Vagina (tissue), 2 donors: ENCODE measurements at regions not wholly inside any gene's neighbourhood (a gene's known extent, or its start where the extent isn't known, plus 50 kb on each side); places are given as distances from the start of the nearest gene placed in this dataset.

Source experiments
- DNase-seq, 2 donors: peaks; one replicate each; pipeline ENCODE4 v3.0.0-alpha.2; 2017; ENCODE audit errors: extremely low spot score in 2 of 2
- H3K27ac ChIP-seq: fragments of 200-600 bp; sonication (generic); one replicate; pipeline ENCODE4 v1.5.1; 2019
- H3K27me3 ChIP-seq: fragments of 200-600 bp; sonication (generic); one replicate; pipeline ENCODE4 v1.5.1; 2019
- H3K36me3 ChIP-seq, 2 donors: fragments of 200-600 bp; sonication (generic); one replicate each; pipeline ENCODE4 v1.5.1; 2017 to 2019
- H3K4me1 ChIP-seq: fragments of 200-600 bp; sonication (generic); one replicate; pipeline ENCODE4 v1.5.1; 2019
- H3K4me3 ChIP-seq, 2 donors: fragments of 200-600 bp; sonication (generic); 1 replicate in 1 of 2; 2 replicates in 1 of 2; pipeline ENCODE4 v1.5.1; 2016 to 2019
- H3K9me3 ChIP-seq: fragments of 200-600 bp; sonication (generic); one replicate; pipeline ENCODE4 v1.5.1; 2019
- POLR2A ChIP-seq, 2 donors: fragments of 450-650 bp; IDR thresholded peaks; one replicate each; pipeline ENCODE4 v1.6.1; 2017; ENCODE audit warnings: antibody characterized with exemption in 2 of 2, mild to moderate bottlenecking in 2 of 2, moderate library complexity in 2 of 2
- POLR2AphosphoS5 ChIP-seq, 2 donors: sonication (generic); formaldehyde crosslinking; IDR thresholded peaks; one replicate each; pipeline ENCODE4 v1.9.0; 2017; ENCODE audit warnings: antibody characterized with exemption in 2 of 2, mild to moderate bottlenecking in 2 of 2, low read depth in 1 of 2; ENCODE audit not compliant: insufficient read depth in 1 of 2
- intact Hi-C: fragments of 100-400 bp; cut with DNase I; formaldehyde crosslinking; loops from one replicate; pipeline ENCODE4 v1.15.1; 2023
- TF ChIP-seq, protein P1 (sequence below), 3 experiments: fragments of 450-650 bp in 2 of 3; fragments of 200-600 bp in 1 of 3; sonication (generic) in 1 of 3; IDR thresholded peaks; one replicate each; pipeline ENCODE4 v1.5.1; 2017 to 2019; ENCODE audit warnings: antibody characterized with exemption in 3 of 3, mild to moderate bottlenecking in 2 of 3, moderate library complexity in 2 of 3

DNA sequence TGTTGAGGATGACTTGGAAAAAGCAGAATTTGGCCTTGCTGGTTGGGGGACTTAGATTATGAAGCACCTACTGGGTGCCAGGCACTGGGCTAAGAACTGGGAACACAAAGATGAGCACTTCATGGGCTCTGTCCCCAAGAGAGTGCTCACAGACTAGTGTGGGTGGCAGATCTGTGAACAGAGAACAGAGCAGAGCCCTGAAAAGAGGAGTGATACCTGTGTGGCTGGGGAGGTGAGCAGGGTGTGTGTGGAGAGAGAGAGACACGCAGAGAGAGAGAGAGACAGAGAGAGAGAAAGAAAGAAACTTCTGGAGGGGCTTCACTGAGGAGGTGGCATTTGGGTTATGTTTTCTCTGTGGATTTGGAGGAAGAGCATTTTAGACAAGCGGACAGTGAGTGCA, 61.1 kb upstream of the PPP2R5A start:
- Histone ChIP-seq H3K9me3 (no peaks in the 10 kb centered on the region), H3K36me3 (no peaks in the 10 kb centered on the region), H3K27ac (no peak overlapping the region), H3K4me3 (no peak overlapping the region), H3K27me3 (no peaks in the 10 kb centered on the region), H3K4me1 (no peaks in the 10 kb centered on the region)
- TF ChIP-seq, protein P1, sequence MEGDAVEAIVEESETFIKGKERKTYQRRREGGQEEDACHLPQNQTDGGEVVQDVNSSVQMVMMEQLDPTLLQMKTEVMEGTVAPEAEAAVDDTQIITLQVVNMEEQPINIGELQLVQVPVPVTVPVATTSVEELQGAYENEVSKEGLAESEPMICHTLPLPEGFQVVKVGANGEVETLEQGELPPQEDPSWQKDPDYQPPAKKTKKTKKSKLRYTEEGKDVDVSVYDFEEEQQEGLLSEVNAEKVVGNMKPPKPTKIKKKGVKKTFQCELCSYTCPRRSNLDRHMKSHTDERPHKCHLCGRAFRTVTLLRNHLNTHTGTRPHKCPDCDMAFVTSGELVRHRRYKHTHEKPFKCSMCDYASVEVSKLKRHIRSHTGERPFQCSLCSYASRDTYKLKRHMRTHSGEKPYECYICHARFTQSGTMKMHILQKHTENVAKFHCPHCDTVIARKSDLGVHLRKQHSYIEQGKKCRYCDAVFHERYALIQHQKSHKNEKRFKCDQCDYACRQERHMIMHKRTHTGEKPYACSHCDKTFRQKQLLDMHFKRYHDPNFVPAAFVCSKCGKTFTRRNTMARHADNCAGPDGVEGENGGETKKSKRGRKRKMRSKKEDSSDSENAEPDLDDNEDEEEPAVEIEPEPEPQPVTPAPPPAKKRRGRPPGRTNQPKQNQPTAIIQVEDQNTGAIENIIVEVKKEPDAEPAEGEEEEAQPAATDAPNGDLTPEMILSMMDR (IDR thresholded peaks at IDR 0.05): no peak
- TF ChIP-seq POLR2A (IDR thresholded peaks at IDR 0.05) (no peak), POLR2AphosphoS5 (IDR thresholded peaks at IDR 0.05; ENCODE audit: insufficient read depth in 1 of 2, low read depth in 1 of 2) (no peak)
- intact Hi-C loops: no loop called here
- no peak for DNase-seq

- Histone ChIP-seq H3K36me3 (no peaks in the 10 kb centered on the region), H3K4me1 (no peaks in the 10 kb centered on the region), H3K27me3 (no peaks in the 10 kb centered on the region), H3K4me3 (no peak overlapping the region), H3K27ac (no peak overlapping the region), H3K9me3 (no peaks in the 10 kb centered on the region)
- intact Hi-C loops: no loop called here
- no peak for DNase-seq
- TF ChIP-seq POLR2A (IDR thresholded peaks at IDR 0.05): no peak
- TF ChIP-seq, protein P1 (IDR thresholded peaks at IDR 0.05): no peak
- TF ChIP-seq POLR2AphosphoS5 (IDR thresholded peaks at IDR 0.05; ENCODE audit: insufficient read depth in 1 of 2, low read depth in 1 of 2): no peak
These were observed 59.8 kb upstream of the PPP2R5A start for GRCh38 chr1:212225416-212225815.

DNA sequence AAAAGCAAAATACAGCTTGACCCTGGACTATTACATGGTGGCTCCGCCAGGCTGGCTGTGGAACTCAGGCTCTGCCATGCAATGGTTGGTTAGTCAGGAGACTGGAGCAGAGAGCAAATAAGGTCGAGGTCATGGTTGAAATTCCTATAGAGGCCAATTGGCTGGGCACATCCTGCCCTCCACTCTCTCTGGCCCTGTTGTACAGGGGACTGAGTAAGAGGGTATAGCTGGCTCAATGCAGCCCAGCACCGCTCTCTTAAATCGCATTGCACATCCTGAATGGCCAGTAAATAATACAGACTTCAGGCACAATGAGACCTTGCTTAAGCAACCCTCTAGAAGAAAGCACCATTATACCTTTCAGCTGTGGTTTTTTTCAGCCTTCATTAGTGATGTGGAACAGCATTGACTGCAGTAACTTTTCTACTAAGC, 59.3 kb upstream of the PPP2R5A start:
- Histone ChIP-seq H3K27ac (no peak overlapping the region), H3K9me3 (no peaks in the 10 kb centered on the region), H3K27me3 (no peaks in the 10 kb centered on the region), H3K4me1 (no peaks in the 10 kb centered on the region), H3K36me3 (no peaks in the 10 kb centered on the region), H3K4me3 (no peak overlapping the region)
- no peak for DNase-seq
- TF ChIP-seq POLR2AphosphoS5 (IDR thresholded peaks at IDR 0.05; ENCODE audit: insufficient read depth in 1 of 2, low read depth in 1 of 2) (no peak), POLR2A (IDR thresholded peaks at IDR 0.05) (no peak)
- TF ChIP-seq, protein P1 (IDR thresholded peaks at IDR 0.05): no peak
- intact Hi-C loops: no loop called here

DNA sequence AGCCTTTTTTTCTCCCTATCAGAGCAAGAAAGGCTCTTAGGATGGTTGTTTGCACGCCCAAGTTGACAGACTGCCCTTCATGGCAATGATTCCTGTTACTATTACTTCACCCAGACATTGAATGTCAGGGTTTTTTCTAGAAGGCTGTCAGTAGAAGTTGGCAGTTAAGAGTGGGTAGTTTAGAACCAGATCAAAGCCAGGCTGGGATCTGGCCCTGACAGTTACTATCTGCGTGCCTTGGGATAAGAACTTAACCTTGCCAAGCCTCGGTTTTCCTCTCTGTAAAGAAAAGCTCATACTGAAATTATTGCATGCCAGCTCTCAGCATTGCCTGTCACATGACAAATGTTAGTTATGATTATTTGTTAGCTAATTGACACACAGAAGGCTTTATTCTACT, 58.7 kb upstream of the PPP2R5A start:
- H3K4me1 ChIP-seq: no peaks in the 10 kb centered on the region
- no peaks in the 10 kb centered on the region for H3K9me3 ChIP-seq
- intact Hi-C loops: no loop called here
- no peak overlapping the region for H3K27ac ChIP-seq
- no peak for TF ChIP-seq POLR2A (IDR thresholded peaks at IDR 0.05)
- no peak for DNase-seq
- no peak overlapping the region for H3K4me3 ChIP-seq
- no peaks in the 10 kb centered on the region for H3K36me3 ChIP-seq
- H3K27me3 ChIP-seq: no peaks in the 10 kb centered on the region

DNA sequence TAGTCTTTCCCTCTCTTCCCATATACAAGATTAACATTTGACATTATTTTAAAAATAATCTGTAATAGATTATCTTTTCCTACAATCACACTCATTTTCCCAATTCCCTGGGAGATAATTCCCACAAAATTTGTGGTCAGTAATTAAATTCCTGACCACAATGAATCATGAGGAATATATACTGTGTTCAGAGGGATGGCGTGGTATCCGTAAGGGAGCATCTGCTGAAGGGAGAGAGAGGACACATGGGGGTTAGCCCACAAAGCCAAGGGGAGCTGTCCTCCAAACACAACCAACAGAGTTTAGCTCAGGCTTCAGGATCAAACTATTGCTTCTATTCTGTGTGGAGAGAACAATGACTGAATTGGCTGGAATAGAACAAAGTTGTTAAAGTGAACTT, 57.1 kb upstream of the PPP2R5A start:
- no peak for DNase-seq
- H3K27ac ChIP-seq: no peak overlapping the region
- H3K9me3 ChIP-seq: no peaks in the 10 kb centered on the region
- no peaks in the 10 kb centered on the region for H3K27me3 ChIP-seq
- H3K4me3 ChIP-seq: no peak overlapping the region
- H3K36me3 ChIP-seq: no peaks in the 10 kb centered on the region
- TF ChIP-seq, protein P1 (IDR thresholded peaks at IDR 0.05): no peak
- TF ChIP-seq POLR2AphosphoS5 (IDR thresholded peaks at IDR 0.05; ENCODE audit: insufficient read depth in 1 of 2, low read depth in 1 of 2) (no peak), POLR2A (IDR thresholded peaks at IDR 0.05) (no peak)
- intact Hi-C loops: no loop called here
- no peaks in the 10 kb centered on the region for H3K4me1 ChIP-seq
